Amniotic epithelial cell (primary cell): ENCODE measurements at regions not wholly inside any gene's neighbourhood (a gene's known extent, or its start where the extent isn't known, plus 50 kb on each side); places are given as distances from the start of the nearest gene placed in this dataset.
"Not testable (repeated sequence)": the region's sequence is repeated elsewhere in the genome, so short reads cannot be mapped to it uniquely, and the experiment has no call there.

ENCODE experiments used
- DNase-seq: peaks from one replicate; pipeline ENCODE4 v3.0.0-alpha.2; 2010; ENCODE audit warnings: low read depth

DNA sequence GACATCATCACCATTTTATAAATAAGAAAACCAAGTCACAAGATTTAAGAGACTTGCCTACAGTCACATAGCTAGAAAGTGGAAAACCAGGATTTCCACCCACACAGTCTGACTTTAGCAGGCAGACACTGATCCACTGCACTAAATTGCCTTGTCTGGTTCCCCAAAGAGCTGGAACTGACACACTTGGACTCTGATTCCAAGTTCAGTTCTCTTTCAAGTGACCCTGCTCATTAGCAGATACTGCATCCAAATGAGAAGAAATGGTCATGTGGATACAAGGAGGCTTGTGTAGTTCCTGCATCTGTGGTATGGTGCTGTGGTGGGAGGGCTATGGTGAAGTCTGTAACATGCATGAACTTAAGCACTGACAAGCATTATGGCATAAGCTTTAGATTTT is 180.1 kb upstream of the MKLN1 start:
- DNase-seq: no peak

DNA sequence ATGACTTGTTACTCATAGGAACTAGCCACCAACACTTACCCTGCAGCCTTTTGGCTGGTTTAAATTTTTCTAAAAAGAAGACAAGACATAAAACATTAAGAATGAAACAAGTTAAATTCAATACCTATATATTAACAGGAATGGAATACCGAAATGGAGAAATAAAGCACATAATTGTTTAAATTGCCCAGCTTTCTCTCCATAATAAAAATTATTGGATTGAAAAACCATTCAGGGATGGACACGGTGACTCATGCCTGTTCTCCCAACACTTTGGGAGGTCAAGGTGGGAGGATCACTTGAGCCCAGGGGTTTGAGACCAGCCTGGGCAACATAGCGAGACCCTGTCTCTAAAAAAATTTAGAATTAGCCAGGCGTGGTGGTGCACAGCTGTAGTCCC is 179.4 kb upstream of the MKLN1 start:
- DNase-seq: no peak

DNA sequence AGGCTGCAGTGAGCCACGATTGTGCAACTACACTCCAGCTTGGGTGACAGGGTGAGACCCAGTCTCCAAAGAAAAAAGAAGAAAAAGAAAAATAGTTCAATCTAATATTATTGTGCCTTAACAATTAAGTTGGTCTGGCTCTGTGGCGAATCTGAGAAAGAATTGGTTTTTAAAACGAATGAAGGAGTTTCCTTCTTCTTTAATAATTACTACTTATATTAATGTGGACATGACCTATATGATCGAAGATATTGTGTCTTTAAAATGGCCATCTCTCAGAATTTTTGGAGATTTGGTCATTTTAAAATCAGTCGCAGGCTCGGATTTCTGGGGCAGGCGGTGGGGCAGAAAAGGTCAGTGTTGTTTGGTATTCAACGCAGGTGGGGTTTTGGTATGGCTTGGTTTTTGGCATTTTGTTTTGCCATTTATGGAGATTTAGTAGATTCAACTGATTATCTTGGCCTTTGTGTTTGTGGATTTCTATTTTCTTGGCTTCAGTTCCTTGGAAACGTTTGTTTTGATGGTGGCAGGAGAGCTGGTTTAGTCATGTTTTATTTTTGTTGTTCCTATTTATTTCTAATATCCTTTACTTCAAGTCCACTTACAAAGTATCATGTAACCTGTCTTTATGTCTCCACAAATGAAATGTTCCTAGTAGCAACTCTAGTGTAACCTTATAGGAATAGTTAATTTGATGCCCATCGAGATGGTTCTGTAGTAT is 178.8 kb upstream of the MKLN1 start:
- no peak for DNase-seq

DNA sequence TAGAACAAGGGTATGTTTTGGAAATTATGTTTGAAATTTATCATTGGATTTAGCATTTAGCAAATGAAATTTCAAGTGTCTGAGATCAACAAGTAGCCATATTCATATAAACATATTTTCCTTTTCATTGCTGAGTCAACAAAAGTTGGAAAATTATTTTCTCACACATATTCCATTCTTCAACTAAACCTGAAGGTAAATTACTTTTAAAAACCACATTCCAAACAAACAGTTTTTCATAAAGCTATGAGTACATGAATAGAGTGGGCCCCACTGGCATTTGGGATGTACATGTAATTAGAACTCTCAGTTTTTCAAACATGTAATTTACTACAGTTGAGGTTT is 178.3 kb upstream of the MKLN1 start:
- no peak for DNase-seq

DNA sequence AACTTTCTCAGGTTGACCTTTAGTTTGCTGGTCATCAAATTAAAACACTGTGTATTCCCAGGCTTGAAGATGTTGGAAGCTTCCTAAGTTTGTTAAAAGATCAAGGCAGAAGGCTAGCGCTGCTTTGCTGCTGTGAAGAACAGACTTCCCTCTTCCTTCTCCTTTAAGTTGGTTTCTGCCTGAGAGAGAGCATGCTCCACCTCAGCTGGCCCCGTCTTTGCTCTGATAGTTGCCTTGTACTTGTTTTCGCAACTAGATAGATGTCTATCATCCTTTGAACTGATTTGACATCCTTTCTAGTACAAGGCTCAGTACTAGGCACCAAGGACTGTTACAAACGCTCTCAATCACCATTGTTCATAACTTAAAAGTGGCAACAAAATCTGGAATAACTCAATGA is 177.8 kb upstream of the MKLN1 start:
- DNase-seq: no peak

DNA sequence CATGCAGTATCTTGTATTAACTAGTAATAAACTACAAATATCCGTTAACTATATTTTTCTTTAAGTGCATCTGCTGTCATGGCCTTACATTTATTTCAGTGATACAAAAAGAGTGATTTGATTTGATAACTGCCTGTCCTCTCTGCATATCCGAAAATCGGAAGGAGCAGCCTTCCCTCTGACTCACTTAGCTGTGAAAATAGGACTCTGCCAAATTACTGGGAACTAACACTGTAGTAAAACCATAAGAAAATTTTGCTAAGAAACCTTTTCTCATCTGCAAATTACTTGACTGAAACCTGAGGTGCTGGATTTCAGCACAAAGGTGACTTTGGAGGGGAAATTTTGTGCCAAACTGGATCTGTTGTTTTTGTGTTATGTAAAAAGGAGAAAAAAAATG is 176.6 kb upstream of the MKLN1 start:
- DNase-seq: no peak

DNA sequence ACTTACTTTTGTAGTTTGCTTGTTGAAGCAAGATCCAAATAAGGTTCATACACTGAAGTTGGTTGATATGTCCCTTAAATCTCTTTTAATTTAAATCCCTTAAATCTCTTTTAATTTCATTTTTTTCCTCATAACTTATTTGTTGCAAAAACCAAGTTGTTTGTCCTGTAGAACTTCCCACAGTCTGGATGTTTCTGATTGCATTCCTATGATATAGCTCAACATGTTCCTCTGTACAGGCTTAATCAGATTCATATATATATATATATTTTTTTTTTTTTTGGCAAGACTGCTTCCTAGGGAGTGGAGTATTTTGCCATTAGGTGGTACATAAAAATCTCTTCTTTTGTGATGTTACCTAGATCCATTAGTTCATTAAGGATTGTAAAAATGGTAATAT is 174.9 kb upstream of the MKLN1 start:
- DNase-seq: no peak

DNA sequence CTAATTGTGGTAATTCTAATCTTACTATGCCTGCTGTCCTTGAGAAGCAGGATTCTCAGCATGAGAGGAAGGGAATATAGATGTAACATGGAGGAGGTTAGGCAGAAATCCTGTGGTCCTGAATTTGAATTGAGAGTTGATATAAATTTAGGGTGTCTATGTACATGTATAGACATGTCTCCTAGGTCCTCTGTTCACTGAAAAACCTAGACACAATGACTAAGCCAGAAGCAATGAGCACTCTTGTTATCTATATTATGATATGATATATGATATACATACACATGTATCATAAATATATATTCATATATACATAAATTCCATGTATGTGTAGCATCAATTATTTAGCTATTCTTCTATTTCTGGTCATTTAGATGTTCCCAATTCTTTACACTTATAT is 173.3 kb upstream of the MKLN1 start:
- no peak for DNase-seq

DNA sequence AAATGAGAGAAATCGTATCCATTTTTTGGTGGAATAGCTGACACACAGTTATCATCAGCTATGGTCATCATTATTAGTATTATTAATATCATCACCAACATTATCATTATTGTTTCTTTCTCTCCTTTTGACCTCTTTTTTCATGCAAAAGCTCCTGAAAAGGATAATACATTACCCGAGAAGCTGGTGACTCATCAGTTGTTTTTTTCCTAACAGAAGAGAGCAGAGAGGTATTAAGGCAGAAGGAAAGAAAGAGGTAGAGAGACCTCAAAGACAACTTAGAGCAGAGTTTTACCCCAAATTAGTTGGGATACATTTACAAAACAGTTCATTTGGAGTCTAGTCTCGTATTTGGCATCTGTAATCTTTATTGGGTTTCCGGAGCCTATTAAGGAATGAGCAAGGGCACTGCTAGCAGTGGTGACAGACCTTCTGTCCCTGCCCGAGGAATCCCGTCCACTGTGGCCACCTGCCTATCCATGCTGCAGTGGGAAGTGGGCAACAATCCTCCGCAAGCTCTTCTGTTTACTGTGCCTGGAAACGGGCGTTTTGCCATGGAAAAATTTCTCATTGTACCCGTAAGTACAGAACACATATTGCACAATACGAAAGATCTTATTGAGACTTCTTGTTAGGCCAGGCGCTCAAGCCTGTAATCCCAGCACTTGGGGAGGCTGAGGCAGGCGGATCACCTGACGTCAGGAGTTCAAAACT is 170.0 kb upstream of the MKLN1 start:
- DNase-seq: peak; percentile 86

DNA sequence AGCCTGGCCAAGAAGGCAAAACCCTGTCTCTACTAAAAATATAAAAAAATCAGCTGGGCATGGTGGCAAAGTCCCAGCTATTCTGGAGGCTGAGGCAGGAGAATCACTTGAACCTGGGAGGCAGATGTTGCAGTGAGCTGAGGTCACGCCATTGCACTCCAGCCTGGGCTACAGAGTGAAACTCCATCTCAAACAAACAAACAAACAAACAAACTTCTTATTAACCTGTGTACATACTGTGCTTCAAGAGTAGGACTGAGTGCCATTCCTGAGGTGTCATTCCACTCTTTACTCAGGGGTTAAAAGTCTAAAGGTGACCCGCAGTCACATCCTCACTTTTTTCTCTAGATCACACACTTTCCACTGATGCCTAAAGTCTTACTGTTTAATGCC is 169.4 kb upstream of the MKLN1 start:
- DNase-seq: not testable (repeated sequence)

DNA sequence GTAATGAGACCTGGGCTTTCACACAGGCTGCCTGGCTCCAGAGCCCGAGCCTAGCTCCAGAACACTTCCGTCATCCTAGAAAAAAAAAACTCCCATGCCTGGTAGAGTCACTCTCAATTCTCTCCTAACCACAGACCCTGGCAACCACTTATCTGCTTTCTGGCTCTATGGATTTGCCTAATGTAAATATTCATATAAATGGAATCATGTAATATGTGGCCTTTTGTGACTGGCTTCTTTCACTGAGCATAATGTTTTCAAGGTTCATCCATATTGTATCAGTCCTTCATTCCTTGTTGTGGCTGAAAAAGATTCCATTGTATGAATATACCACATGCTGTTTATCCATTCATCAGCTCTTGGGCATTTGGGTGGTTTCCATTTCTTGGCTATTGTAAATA is 167.7 kb upstream of the MKLN1 start:
- DNase-seq: peak; percentile 84

DNA sequence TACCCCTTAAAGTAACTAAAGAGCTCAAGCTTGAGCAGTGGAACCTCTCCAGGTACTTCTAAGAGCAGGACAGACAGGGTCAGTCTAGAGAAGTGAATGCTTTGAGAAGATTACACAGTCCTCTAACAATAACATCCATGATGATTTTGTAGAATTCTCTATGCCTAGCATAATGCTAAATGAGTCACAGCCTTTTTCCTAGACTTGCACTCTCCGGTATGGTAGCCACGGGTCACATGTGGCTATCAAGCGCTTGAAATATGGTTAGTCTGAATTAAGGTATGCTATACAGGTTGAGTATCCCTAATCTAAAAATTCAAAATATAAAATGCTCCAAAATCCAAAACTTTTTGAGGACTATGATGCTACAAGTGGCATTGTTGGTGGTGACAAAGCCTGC is 166.6 kb upstream of the MKLN1 start:
- peak; percentile 38 for DNase-seq

DNA sequence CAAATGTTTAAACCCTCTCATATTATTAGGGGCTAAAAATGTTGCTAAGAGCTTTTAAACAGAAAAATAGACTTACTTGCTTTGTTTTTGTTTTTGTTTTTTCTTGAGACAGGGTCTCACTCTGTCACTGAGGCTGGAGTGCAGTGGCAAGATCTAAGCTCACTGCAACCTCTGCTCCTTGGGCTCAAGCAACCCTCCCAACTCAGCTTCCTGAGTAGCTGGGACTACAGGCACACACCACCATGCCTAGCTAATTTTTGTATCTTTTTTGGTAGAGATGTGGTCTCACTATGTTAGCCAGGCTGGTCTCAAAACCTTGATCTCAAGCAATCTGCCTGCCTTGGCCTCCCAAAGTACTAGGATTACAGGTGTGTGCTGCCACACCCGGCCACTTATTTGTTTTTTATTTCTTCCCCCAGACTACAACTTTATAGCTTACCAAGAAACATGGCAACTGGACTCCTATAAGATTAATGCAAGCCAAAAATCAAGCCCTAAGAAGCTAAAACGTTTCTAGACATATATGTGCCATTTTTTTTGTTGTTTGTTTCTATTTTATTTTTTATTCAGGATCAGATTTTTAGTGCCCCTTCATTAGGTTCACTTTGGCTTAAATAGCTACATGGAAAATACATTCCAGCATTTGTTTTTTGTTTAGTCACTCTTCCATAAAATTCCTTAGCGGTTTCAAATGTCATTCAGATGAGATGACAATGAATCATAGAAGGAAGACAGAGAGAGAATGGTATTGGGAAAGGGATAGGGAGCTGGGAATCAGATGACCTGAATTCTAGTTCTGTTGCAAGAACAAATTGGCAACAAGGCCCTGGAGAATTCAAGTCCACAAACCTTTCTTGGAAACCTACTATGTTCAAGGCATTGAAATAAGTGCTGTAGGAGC is 163.4 kb upstream of the MKLN1 start:
- DNase-seq: peak; percentile 90

DNA sequence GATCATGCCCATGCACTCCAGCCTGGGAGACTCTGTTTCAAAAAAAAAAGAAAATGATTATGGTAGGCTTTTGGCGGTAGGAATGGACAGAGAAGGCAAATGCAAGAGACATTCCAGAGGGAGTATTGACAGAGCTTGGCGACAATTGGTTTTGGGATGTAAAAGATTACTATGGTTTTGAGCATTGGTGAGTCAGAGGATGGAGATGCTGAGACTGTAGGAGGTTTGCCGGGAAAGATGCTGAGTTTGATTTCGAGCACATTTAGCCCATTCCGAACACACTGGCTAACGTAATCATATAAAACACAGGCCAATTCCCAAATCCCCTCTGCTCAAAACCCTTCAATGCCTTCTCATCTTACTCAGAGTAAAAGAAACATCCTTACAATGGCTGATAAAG is 161.6 kb upstream of the MKLN1 start:
- DNase-seq: no peak

DNA sequence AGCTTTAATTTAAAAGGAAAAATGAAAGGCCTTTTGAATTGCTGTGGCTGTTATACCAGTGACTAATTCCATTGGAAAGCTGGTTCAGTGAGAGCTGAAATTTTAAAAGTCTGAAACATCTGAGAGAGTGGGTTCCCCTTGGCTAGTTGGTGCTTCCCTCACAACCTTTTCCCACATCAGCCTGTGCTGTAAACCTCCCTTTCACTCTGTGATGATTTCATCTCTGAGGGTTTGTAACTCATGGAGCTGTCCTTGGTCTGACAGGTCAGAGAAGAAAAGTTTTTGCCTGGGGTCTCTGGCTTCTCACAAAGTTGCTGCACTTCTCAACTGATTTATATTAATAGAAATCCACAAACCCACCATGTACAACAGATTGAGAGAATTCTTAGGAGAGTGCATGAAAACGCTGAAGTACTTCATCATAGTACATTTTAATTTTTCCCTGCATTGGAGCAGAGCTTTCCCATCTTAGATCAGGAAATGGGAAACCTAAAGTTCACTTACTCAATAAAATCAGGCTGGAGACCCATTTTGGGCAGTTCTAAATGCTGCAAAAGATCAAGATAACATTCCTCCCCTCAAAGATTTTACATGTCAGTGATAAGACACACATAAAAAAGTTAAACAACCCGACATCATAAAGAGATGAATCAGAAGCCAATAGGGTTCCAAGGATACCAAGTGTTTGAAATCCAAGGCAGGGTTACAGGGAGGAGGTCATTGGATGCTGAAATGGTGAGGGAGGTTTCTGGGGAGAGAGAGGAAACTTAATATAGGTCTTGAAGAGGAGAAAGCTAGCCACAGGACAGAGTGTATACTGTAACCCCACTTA is 157.0 kb upstream of the MKLN1 start:
- peak; percentile 60 for DNase-seq

DNA sequence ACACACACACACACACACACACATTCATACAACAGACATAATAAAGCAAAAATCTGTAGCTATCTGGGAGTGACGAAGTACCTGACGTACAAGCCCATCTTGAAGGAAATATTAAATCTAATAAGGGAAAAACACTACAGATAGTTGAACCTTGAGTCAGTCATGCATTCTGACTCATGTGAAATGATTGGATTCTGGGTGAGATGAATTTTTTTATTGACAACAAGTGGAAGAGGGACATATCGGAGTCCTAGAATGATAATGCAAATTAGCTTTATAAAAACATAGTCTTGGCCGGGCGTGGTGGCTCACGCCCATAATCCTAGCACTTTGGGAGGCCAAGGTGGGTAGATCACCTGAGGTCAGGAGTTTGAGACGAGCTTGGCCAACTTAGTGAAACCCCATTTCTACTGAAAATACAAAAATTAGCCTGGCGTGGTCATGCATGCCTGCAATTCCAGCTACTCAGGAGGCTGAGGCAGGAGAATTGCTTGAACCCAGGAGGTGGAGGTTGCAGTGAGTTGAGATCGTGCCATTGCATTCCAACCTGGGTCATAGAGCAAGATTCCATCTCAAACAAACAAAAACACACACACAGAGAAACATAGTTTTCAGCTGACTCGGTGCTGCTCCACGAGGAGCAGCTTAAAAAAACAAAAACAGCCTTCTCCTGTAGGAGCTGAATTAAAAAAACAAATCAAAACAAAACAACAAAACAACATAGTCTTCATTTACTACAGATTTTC is 154.4 kb upstream of the MKLN1 start:
- peak; percentile 70 for DNase-seq

DNA sequence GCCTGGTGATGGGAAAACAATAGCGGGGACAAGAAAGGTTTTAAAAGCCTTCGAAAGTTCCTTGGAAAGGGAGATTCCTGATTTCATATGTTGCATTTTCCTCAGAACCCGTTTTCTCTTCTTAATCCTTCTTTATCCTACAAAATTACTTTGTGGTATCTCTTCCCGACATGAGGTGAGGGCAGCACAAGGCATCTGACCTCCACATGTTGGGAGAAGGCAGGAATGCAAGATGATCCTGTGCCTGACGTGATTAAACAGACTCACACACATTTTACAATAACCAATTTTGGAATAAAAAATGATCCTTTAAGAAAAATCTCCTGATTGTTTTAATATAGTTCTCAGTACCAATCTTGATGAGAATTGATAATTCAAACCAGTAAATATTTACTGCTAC is 153.3 kb upstream of the MKLN1 start:
- DNase-seq: no peak

DNA sequence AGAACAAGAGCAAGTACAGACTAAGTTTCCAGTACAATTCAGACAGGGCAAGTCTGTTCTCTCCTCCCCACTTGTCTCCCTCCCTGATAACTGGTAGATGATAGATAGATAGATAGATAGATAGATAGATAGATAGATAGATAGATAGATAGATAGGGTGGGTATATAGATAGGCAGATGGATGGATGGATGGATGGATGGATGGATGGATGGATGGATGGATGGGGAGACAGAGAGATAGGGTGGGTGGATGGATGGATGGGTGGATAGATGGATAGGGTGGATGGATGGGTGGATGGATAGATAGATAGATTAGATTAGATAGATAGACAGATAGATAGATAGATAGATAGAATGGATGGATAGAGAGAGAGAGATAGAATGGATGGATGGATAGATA is 152.8 kb upstream of the MKLN1 start:
- DNase-seq: no peak

DNA sequence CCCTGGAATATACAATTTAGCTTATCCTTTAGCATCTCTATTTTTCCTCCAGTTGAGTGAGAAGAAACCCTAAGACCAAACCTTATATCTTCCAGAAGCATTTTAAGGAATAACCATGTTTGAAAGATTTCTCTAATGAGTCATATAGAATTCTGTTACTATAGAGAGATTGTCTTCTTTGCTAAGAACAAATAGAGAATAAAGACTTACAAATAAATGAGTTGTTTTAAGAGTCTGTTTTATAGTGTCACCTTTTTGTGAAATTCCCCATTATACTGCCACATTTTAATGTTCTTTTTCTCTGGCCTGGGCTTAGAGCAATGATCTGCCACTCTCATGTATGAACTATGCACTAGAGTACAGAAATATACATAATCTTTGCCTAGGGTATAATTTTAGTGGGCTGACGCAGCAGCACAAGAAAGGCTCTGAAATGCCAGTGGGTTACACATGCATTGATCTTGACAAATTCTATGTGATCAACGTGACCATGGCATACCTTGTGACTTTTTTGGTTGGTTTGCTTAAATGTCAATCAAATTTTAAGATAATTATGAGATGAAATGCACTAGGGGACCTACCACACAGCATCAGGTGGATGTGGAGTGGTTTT is 145.1 kb upstream of the MKLN1 start:
- no peak for DNase-seq

DNA sequence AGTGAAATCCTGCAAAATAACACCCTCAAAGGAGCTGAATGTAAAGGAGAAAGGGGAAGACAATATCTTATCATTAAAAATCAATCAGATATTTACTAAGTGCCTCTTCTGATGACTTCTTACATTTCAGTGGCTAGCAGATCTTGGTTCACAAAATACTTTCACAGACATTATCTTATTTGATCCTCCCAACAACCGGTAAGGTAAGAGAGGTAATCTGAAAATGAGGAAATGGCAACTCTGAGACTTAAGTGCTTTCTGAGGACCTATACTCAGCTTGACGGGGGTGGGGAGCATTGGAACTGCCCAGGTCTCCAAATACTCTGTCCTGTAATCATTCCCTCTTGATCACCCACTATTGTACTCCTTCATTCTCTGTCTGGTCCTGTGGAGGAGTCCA is 144.6 kb upstream of the MKLN1 start:
- DNase-seq: no peak

DNA sequence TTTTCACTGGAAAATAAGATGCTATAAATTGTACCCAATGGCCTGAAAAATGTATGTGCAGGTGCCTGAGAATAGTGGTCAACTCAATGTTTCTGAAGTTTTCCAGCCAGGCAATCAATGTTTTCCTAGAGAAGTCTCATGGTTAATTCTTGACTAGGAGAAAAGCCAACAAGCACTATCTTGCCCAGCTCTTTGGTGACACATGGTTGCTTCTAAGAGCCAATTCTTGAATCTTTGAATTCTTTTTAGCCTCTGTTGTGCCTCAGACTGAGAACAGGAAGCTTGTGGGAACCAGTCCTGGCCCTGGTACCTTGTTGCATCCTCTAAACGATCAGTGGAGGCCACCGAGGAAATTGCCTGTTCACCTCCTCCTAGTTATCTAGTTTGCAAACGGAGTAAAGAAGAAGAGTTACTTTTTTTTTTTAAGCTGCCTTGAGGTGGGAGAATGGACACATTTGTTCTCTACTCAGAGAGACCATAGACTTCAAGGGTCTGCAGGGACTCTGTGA is 144.0 kb upstream of the MKLN1 start:
- DNase-seq: no peak
